ENCODE measurements at regions not wholly inside any gene's neighbourhood (a gene's known extent, or its start where the extent isn't known, plus 50 kb on each side); places are given as distances from the start of the nearest gene placed in this dataset.
"Not testable (repeated sequence)": the region's sequence is repeated elsewhere in the genome, so short reads cannot be mapped to it uniquely, and the experiment has no call there.

- Histone ChIP-seq H3K4me1 (ENCODE audit: control insufficient read depth, insufficient read depth, low read length) (no peaks in the 10 kb centered on the region), H3K9me3 (ENCODE audit: control insufficient read depth, low read length) (peaks cover 14% of the 10 kb centered on the region), H3K27me3 (ENCODE audit: control insufficient read depth, insufficient read depth, low read length, poor library complexity, severe bottlenecking) (no peaks in the 10 kb centered on the region), H3K4me3 (ENCODE audit: low read length) (no peak overlapping the region), H3K9ac (ENCODE audit: extremely low read depth, low read length, poor library complexity, severe bottlenecking) (no peak overlapping the region), H3K36me3 (ENCODE audit: control insufficient read depth, insufficient read depth, low read length) (no peaks in the 10 kb centered on the region), H3K27ac (ENCODE audit: low read depth, low read length) (no peak overlapping the region)
- Mint-ChIP-seq H3K4me3 (no peak overlapping the region), H3K27ac (no peak overlapping the region), H3K27me3 (ENCODE audit: insufficient read depth) (no peaks in the 10 kb centered on the region), H3K36me3 (ENCODE audit: low read depth) (no peaks in the 10 kb centered on the region), H3K4me1 (peaks cover 7% of the 10 kb centered on the region), H3K9me3 (peaks cover 14% of the 10 kb centered on the region)
- DNase-seq, result no peak
- 87 to 88% methylated on average over 2 of the region's 2 CpGs for WGBS, 2 experiments (ENCODE audit: insufficient coverage in 1 of 2, insufficient read length in 1 of 2)
- no peak for TF ChIP-seq CTCF (conservative IDR thresholded peaks at IDR 0.05)
These were observed 68.3 kb upstream of the CECR2 start for GRCh38 chr22:17300926-17301325.

DNA sequence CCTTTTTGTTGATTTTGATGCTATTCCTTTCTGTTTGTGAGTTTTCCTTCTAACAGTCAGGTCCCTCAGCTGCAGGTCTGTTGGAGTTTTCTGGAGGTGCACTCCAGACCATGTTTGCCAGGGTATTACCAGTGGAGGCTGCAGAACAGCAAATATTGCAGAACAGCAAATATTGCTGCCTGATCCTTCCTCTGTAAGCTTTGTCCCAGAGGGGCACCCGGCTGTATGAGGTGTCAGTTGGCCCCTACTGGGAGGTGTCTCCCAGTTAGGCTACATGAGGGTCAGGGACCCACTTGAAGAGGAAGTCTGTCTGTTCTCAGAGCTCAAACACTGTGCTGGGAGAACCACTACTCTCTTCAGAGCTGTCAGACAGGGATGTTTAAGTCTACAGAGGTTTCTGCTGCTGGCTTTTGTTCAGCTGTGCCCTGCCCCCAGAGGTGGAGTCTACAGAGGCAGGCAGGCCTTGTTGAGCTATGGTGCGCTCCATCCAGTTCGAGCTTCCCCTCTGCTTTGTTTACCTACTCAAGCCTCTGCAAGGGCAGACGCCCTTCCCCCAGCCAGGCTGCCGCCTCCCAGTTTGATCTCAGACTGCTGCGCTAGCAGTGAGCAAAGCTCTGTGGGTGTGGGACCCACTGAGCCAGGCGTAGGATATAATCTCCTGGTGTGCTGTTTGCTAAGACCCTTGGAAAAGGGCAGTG, 70.3 kb upstream of the CECR2 start:
- 82 to 94% methylated on average over 4 to 7 of the region's 7 CpGs for WGBS, 2 experiments (ENCODE audit: insufficient coverage in 1 of 2, insufficient read length in 1 of 2)
- H3K4me1 Mint-ChIP-seq; H3K27ac ChIP-seq (ENCODE audit: low read depth, low read length); H3K27me3 Mint-ChIP-seq (ENCODE audit: insufficient read depth); DNase-seq; H3K27ac Mint-ChIP-seq; H3K36me3 ChIP-seq (ENCODE audit: control insufficient read depth, insufficient read depth, low read length); H3K4me1 ChIP-seq (ENCODE audit: control insufficient read depth, insufficient read depth, low read length); H3K9ac ChIP-seq (ENCODE audit: extremely low read depth, low read length, poor library complexity, severe bottlenecking); H3K4me3 ChIP-seq (ENCODE audit: low read length); H3K27me3 ChIP-seq (ENCODE audit: control insufficient read depth, insufficient read depth, low read length, poor library complexity, severe bottlenecking); H3K4me3 Mint-ChIP-seq; H3K36me3 Mint-ChIP-seq (ENCODE audit: low read depth): not testable (repeated sequence)
- peaks cover 14% of the 10 kb centered on the region for H3K9me3 ChIP-seq (ENCODE audit: control insufficient read depth, low read length)
- H3K9me3 Mint-ChIP-seq, result peaks cover 17% of the 10 kb centered on the region

GRCh38 chr22:17285656-17286055, 66.4 kb upstream of the ADA2 start:
- no peak overlapping the region for H3K27ac Mint-ChIP-seq
- Histone ChIP-seq H3K4me1 (ENCODE audit: control insufficient read depth, insufficient read depth, low read length) (no peaks in the 10 kb centered on the region), H3K9ac (ENCODE audit: extremely low read depth, low read length, poor library complexity, severe bottlenecking) (no peak overlapping the region), H3K36me3 (ENCODE audit: control insufficient read depth, insufficient read depth, low read length) (no peaks in the 10 kb centered on the region), H3K27me3 (ENCODE audit: control insufficient read depth, insufficient read depth, low read length, poor library complexity, severe bottlenecking) (no peaks in the 10 kb centered on the region), H3K27ac (ENCODE audit: low read depth, low read length) (no peak overlapping the region), H3K9me3 (ENCODE audit: control insufficient read depth, low read length) (no peaks in the 10 kb centered on the region), H3K4me3 (ENCODE audit: low read length) (no peak overlapping the region)
- no peak for TF ChIP-seq CTCF (conservative IDR thresholded peaks at IDR 0.05)
- H3K9me3 Mint-ChIP-seq, result no peaks in the 10 kb centered on the region
- H3K4me3 Mint-ChIP-seq, result no peak overlapping the region
- no peaks in the 10 kb centered on the region for H3K36me3 Mint-ChIP-seq (ENCODE audit: low read depth)
- DNase-seq, result no peak
- H3K4me1 Mint-ChIP-seq, result peaks cover 41% of the 10 kb centered on the region
- WGBS, 2 experiments (ENCODE audit: insufficient coverage in 1 of 2, insufficient read length in 1 of 2), result 84 to 86% methylated on average over 2 to 3 of the region's 3 CpGs
- no peaks in the 10 kb centered on the region for H3K27me3 Mint-ChIP-seq (ENCODE audit: insufficient read depth)

GRCh38 chr22:17284888-17285287, 65.7 kb upstream of the ADA2 start:
- no peak for DNase-seq
- Histone ChIP-seq H3K4me3 (ENCODE audit: low read length) (no peak overlapping the region), H3K4me1 (ENCODE audit: control insufficient read depth, insufficient read depth, low read length) (no peaks in the 10 kb centered on the region), H3K9me3 (ENCODE audit: control insufficient read depth, low read length) (no peaks in the 10 kb centered on the region), H3K36me3 (ENCODE audit: control insufficient read depth, insufficient read depth, low read length) (no peaks in the 10 kb centered on the region), H3K27ac (ENCODE audit: low read depth, low read length) (no peak overlapping the region), H3K9ac (ENCODE audit: extremely low read depth, low read length, poor library complexity, severe bottlenecking) (no peak overlapping the region), H3K27me3 (ENCODE audit: control insufficient read depth, insufficient read depth, low read length, poor library complexity, severe bottlenecking) (no peaks in the 10 kb centered on the region)
- Mint-ChIP-seq H3K4me1 (peaks cover 41% of the 10 kb centered on the region), H3K9me3 (no peaks in the 10 kb centered on the region), H3K27me3 (ENCODE audit: insufficient read depth) (no peaks in the 10 kb centered on the region), H3K4me3 (no peak overlapping the region), H3K27ac (no peak overlapping the region), H3K36me3 (ENCODE audit: low read depth) (no peaks in the 10 kb centered on the region)
- 89 to 98% methylated on average over 5 to 10 of the region's 10 CpGs for WGBS, 2 experiments (ENCODE audit: insufficient coverage in 1 of 2, insufficient read length in 1 of 2)
- TF ChIP-seq CTCF (conservative IDR thresholded peaks at IDR 0.05), result no peak

Measured in endodermal cell (in vitro differentiated cells).